Thyroid gland (tissue), 4 donors: ENCODE measurements at regions not wholly inside any gene's neighbourhood (a gene's known extent, or its start where the extent isn't known, plus 50 kb on each side); places are given as distances from the start of the nearest gene placed in this dataset.

ENCODE experiments used
- POLR2A ChIP-seq, 2 donors: fragments of 450-650 bp; IDR thresholded peaks; one replicate each; pipeline ENCODE4 v1.6.1; 2017; ENCODE audit warnings: antibody characterized with exemption in 2 of 2, mild to moderate bottlenecking in 2 of 2, moderate library complexity in 1 of 2
- TF ChIP-seq, protein P1 (sequence below), 6 experiments: fragments of 200-600 bp in 3 of 6; fragments of 450-650 bp in 3 of 6; sonication (generic) in 3 of 6; IDR thresholded peaks; one replicate each; pipeline ENCODE4 v1.5.1; 2016 to 2019; ENCODE audit warnings: antibody characterized with exemption in 6 of 6, mild to moderate bottlenecking in 2 of 6, inconsistent platforms in 1 of 6, moderate library complexity in 1 of 6

DNA sequence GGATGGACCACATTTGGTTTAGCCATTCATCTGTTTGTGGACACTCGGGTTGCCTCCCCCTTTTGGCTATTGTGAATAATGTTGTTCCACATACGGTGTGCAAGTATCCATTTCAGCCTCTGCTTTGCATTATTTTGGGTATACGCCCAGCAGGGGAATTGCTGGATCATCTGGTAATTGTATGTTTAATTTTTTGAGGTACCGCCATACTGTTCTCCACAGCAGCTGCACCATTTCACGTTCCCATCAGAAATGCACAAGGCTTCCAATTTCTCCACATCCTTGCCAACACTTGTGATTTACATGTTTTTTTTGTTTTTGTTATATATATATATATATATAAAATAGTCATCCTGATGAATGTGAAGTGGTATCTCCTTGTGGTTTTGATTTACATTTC is 54.6 kb upstream of the TWIST2 start:
- no peak for TF ChIP-seq POLR2A (IDR thresholded peaks at IDR 0.05)
- TF ChIP-seq, protein P1, sequence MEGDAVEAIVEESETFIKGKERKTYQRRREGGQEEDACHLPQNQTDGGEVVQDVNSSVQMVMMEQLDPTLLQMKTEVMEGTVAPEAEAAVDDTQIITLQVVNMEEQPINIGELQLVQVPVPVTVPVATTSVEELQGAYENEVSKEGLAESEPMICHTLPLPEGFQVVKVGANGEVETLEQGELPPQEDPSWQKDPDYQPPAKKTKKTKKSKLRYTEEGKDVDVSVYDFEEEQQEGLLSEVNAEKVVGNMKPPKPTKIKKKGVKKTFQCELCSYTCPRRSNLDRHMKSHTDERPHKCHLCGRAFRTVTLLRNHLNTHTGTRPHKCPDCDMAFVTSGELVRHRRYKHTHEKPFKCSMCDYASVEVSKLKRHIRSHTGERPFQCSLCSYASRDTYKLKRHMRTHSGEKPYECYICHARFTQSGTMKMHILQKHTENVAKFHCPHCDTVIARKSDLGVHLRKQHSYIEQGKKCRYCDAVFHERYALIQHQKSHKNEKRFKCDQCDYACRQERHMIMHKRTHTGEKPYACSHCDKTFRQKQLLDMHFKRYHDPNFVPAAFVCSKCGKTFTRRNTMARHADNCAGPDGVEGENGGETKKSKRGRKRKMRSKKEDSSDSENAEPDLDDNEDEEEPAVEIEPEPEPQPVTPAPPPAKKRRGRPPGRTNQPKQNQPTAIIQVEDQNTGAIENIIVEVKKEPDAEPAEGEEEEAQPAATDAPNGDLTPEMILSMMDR (IDR thresholded peaks at IDR 0.05) = no peak
